ENCODE measurements at regions not wholly inside any gene's neighbourhood (a gene's known extent, or its start where the extent isn't known, plus 50 kb on each side); places are given as distances from the start of the nearest gene placed in this dataset.

DNA sequence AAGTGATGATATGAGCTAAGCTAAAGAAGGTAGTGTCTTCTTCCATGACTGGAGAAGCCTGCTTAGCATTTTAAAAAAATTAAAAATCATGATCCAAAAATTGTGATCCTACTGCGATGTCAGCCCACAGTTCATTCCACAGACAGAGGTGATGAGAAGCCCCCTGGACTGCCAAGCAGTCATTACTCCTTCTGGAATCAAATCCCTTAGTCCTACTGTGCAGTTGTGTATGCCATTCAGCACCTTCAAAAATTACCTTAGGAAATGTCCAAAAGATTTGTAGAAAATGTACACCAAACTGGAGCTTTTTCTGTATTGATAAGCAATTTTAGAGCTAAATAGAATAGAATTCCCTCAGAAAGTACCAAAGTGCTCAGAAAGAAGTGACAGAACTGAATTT lies 283.5 kb upstream of the NFE2L3 start:
- TF ChIP-seq, protein P1, sequence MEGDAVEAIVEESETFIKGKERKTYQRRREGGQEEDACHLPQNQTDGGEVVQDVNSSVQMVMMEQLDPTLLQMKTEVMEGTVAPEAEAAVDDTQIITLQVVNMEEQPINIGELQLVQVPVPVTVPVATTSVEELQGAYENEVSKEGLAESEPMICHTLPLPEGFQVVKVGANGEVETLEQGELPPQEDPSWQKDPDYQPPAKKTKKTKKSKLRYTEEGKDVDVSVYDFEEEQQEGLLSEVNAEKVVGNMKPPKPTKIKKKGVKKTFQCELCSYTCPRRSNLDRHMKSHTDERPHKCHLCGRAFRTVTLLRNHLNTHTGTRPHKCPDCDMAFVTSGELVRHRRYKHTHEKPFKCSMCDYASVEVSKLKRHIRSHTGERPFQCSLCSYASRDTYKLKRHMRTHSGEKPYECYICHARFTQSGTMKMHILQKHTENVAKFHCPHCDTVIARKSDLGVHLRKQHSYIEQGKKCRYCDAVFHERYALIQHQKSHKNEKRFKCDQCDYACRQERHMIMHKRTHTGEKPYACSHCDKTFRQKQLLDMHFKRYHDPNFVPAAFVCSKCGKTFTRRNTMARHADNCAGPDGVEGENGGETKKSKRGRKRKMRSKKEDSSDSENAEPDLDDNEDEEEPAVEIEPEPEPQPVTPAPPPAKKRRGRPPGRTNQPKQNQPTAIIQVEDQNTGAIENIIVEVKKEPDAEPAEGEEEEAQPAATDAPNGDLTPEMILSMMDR (conservative IDR thresholded peaks at IDR 0.05; ENCODE audit: low read length): no peak
- TF ChIP-seq EZH2phosphoT487 (IDR thresholded peaks at IDR 0.05; ENCODE audit: borderline replicate concordance, low read depth, low read length): no peak

Measured in OCI-LY7 (cell line).